Large intestine (tissue), 3 donors: ENCODE measurements at regions not wholly inside any gene's neighbourhood (a gene's known extent, or its start where the extent isn't known, plus 50 kb on each side); places are given as distances from the start of the nearest gene placed in this dataset.

ENCODE experiments used
- DNase-seq, 2 donors: peaks; one replicate each; pipeline versions ENCODE4 v3.0.0 to v3.0.0-alpha.2; 2013
- H3K27ac ChIP-seq: one replicate; pipeline ENCODE4 v1.5.1; 2013; ENCODE audit warnings: low read length
- H3K27me3 ChIP-seq: 2 replicates; pipeline ENCODE4 v1.6.1; 2013; ENCODE audit warnings: low read length; ENCODE audit not compliant: control insufficient read depth, insufficient read depth
- H3K36me3 ChIP-seq: 2 replicates; pipeline ENCODE4 v1.6.1; 2013; ENCODE audit warnings: low read length; ENCODE audit not compliant: control insufficient read depth, insufficient read depth
- H3K4me1 ChIP-seq: one replicate; pipeline ENCODE4 v1.6.1; 2013; ENCODE audit warnings: low read length; ENCODE audit not compliant: control insufficient read depth, insufficient read depth
- H3K4me3 ChIP-seq: one replicate; pipeline ENCODE4 v1.5.1; 2013; ENCODE audit warnings: low read length
- H3K9me3 ChIP-seq: one replicate; pipeline ENCODE4 v1.6.1; 2013; ENCODE audit warnings: mild to moderate bottlenecking, low read depth, low read length, moderate library complexity; ENCODE audit not compliant: control insufficient read depth
- WGBS: methylation state at CpG from one replicate; pipeline ENCODE4 v1.1.5; 2013; ENCODE audit warnings: low lambda C conversion rate; ENCODE audit not compliant: insufficient coverage; 5-methylcytosine and 5-hydroxymethylcytosine counted together

DNA sequence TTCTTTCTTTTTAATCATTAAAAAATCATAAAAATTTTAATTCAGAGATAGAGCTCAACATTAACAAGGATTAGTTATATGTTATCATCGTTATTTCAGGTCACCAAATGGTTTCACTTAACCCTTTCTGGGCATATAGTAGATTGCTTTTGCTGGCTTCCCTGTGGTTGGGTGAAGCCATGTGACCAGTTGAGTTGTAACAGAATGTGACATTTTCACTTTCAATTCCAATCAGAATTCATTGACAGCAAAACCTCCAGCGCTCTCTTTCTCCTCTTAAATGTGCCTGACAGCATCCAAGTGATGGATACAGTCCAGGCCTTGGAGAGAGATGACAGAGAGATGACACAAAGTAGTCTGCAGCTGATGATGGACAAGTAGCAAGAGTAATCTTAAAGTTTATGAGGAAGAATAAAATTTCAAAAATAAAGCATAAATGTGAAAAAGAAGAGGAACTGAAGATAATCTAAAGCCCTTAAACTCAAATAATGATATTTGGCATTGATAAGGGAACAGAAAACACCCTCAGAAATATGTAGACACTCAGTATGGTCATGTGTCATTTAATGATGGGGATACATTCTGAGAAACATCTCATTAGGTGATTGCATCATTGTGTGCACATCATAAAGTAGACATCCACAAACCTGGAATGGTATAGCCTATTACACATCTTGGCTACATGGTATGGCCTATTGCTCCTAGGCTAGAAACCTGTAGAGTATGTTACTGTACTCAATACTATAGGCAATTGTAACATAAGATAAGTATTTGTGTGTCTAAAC, 92.3 kb upstream of the QRFPR start:
- DNase-seq = no peak
- no peaks in the 10 kb centered on the region for H3K4me1 ChIP-seq
- H3K9me3 ChIP-seq = no peaks in the 10 kb centered on the region
- 14% methylated on average over 1 of the region's 2 CpGs for WGBS
- H3K4me3 ChIP-seq = no peak overlapping the region
- H3K27me3 ChIP-seq = no peaks in the 10 kb centered on the region
- no peaks in the 10 kb centered on the region for H3K36me3 ChIP-seq
- no peak overlapping the region for H3K27ac ChIP-seq

DNA sequence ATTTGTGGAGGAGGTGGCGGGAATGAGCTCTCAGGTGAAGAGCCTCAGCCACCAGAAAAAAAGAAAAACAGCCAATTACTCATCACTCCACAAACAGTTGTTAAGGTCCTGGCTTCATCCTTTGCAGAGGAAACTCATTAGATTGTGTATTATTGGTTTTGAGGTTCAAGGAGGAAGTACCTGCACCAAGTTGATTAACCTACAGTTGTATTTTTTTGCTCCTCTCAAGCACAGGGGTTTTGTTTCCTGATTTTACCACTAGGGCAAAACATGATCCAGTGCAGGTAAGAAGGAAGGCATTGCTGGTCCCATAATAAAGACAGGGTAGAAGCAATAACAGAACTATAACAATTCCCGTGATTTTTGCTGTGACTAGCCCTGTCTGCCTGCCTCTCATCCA, 84.0 kb upstream of the QRFPR start:
- Histone ChIP-seq H3K27ac (no peak overlapping the region), H3K27me3 (peaks cover 2% of the 10 kb centered on the region), H3K36me3 (no peaks in the 10 kb centered on the region), H3K9me3 (no peaks in the 10 kb centered on the region), H3K4me3 (no peak overlapping the region), H3K4me1 (no peaks in the 10 kb centered on the region)
- no CpG with 5 or more reads among the region's 2 CpGs for WGBS
- no peak for DNase-seq

DNA sequence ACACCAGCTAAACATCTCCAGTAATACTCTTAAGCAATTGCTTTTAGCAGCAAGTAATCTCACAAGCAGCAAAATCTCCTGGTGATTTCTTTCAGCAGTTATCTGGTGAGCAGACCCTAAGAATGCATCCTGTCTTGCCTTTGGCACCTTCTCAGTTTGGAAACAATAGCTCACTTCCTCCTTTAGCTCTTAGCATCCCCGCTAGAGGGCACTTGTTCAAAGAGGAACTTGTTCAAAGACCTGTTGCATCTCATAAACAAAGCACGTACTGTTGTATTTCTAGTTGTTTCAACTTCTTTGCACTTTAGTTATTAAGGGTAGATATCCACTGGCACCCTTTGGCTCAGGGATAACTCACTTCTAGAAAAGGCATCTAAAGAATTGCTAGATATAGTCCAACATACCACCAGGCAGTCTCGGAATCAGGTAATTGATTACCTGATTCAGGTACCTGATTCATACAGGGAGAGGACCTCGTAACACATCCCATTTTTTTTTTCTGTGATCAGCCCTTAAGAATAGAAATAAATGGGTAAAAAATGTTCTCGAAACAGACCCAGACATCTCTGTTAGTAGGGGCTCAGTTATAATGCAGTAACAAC, 81.9 kb upstream of the QRFPR start:
- 0% methylated on average over 1 of the region's 5 CpGs for WGBS

DNA sequence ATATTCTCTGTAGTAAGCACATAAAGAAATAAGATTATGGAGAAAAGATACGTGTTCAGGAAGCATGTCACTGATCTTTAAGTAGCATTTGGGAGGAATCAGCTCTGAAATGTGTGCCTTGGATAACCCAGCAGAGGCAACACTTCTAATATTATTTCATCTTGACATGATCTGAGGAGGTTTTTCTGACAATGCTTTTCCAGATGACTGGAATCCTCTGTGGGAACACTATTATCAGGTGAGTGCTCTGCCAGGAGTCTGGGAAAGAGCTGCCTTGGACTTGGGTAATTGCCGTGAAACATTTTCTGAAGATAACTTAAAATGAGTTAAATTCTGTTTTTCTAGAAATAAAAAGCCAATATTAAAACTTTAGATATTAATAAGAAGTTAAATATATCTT, 78.2 kb upstream of the QRFPR start:
- no peak overlapping the region for H3K4me3 ChIP-seq
- no peaks in the 10 kb centered on the region for H3K9me3 ChIP-seq
- H3K27me3 ChIP-seq = peaks cover 7% of the 10 kb centered on the region
- no CpG with 5 or more reads among the region's 2 CpGs for WGBS
- no peaks in the 10 kb centered on the region for H3K4me1 ChIP-seq
- no peak for DNase-seq
- no peaks in the 10 kb centered on the region for H3K36me3 ChIP-seq
- no peak overlapping the region for H3K27ac ChIP-seq

More for the DNA sequence above, 81.9 kb upstream of the QRFPR start:
- peak; percentile 31 to 32 for DNase-seq
- H3K36me3 ChIP-seq = no peaks in the 10 kb centered on the region
- H3K4me3 ChIP-seq = no peak overlapping the region
- H3K27me3 ChIP-seq = peaks cover 2% of the 10 kb centered on the region
- no peaks in the 10 kb centered on the region for H3K4me1 ChIP-seq
- no peak overlapping the region for H3K27ac ChIP-seq
- H3K9me3 ChIP-seq = no peaks in the 10 kb centered on the region

DNA sequence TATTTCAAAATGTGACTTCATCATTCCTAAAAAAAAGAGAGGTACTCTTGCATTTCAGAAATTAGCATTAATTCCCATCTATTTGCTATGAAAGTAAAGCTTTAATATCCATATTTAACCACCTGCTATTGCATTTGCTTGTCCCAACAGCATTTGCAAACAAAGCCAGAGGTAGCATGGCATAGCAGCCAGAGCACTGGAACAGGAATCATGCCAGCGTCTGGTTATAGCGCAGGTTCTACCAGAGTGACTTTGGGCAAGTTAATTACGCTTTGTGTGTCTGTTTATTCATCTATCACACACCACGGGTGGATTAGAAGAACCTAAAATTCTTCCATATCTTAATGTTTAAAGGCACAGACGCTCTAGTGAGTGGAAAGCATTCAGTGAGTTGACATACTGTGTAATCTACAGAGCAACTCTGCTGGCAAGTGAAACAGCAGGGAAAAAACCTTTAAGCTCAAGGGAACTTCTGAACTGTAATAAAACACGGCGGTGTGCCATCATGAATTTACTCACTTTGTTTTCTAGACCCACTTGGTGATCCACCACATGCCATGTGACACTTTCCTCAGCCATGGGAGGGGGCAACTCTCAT, 76.6 kb upstream of the QRFPR start:
- no peak for DNase-seq
- no CpG with 5 or more reads among the region's 7 CpGs for WGBS
- peaks cover 7% of the 10 kb centered on the region for H3K27me3 ChIP-seq
- H3K9me3 ChIP-seq = no peaks in the 10 kb centered on the region
- H3K4me3 ChIP-seq = no peak overlapping the region
- no peak overlapping the region for H3K27ac ChIP-seq
- no peaks in the 10 kb centered on the region for H3K4me1 ChIP-seq
- H3K36me3 ChIP-seq = no peaks in the 10 kb centered on the region

DNA sequence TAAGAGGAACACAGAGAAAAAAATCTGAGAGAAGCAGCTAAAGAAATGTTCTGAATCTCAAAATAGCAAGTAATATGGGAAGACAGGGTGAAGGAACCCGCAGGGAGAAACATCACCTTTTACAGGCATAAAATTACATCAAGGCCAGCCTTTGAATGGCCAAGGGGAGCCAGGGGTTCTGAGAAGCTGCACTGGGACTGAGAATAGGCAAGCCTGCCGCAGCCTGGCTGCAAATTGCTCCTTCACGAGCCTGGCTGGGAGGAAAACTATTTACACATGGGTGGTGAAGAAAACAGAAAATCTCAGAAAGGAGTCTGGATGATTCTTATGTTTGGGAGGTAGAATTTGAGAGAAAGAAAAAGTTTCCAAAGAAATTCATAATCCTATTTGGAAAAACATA, 74.5 kb upstream of the QRFPR start:
- no peak overlapping the region for H3K4me3 ChIP-seq
- no peaks in the 10 kb centered on the region for H3K36me3 ChIP-seq
- 80% methylated on average over 1 of the region's 3 CpGs for WGBS
- no peak overlapping the region for H3K27ac ChIP-seq
- peaks cover 6% of the 10 kb centered on the region for H3K27me3 ChIP-seq
- H3K9me3 ChIP-seq = no peaks in the 10 kb centered on the region
- no peaks in the 10 kb centered on the region for H3K4me1 ChIP-seq
- no peak for DNase-seq

DNA sequence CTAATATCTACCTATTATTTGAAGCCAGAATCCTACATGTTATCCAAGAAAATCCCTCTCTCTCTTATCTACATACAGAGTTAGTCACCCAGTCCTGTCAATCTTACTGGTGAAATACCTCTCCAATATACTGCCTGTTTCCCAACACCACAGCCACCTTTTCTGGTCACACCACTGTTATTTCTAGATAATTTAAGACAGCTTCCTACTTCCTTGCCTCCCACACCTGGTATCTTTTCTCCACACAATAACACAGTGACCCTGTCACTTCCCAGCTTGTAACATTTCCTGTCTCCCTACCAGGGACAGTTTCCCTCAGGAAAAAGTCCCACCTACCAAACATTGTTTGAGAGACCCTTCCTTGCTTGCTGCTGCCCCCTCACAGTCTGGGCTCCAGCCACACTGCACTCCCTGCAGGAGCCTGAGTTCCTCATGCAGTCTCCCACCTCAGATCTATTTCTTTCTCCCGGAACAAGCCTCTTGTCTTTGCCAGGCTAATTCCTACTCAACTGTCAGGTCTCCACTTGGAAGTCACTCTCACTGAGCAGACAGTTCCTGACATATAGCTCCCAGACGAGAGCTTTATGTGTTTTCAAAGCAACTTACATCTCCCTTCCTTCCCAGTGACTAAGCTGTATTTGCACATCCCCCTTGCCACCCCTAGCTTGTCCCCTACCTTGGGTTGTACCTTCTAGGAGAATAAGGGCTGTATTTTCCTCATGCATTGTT, 73.6 kb upstream of the QRFPR start:
- 60% methylated on average over 1 of the region's 2 CpGs for WGBS
- H3K27ac ChIP-seq = no peak overlapping the region
- H3K4me3 ChIP-seq = no peak overlapping the region
- H3K36me3 ChIP-seq = no peaks in the 10 kb centered on the region
- no peaks in the 10 kb centered on the region for H3K4me1 ChIP-seq
- no peaks in the 10 kb centered on the region for H3K9me3 ChIP-seq
- peaks cover 6% of the 10 kb centered on the region for H3K27me3 ChIP-seq
- DNase-seq = no peak

DNA sequence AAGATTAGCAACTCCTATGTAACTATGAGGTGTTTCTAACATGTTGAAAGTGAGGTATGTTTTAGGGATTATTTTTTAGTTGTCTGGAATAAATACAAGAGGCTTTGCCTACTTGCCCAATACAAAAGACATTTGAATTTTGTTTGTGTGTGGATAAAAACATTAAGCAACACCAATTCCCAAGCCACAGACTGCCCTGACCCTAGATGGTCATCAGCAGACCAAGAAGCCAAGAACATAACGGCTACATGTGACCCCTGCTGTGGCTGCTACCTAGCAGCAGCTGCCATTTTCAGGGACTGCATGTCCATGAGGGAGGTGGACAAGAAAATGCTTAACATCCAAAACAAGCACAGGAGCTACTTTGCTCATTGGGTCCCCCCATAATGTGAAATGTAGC, 70.5 kb upstream of the QRFPR start:
- no peaks in the 10 kb centered on the region for H3K36me3 ChIP-seq
- H3K4me3 ChIP-seq = no peak overlapping the region
- no peak overlapping the region for H3K27ac ChIP-seq
- no peak for DNase-seq
- no CpG with 5 or more reads among the region's 1 CpG for WGBS
- H3K27me3 ChIP-seq = peaks cover 2% of the 10 kb centered on the region
- no peaks in the 10 kb centered on the region for H3K9me3 ChIP-seq
- no peaks in the 10 kb centered on the region for H3K4me1 ChIP-seq

DNA sequence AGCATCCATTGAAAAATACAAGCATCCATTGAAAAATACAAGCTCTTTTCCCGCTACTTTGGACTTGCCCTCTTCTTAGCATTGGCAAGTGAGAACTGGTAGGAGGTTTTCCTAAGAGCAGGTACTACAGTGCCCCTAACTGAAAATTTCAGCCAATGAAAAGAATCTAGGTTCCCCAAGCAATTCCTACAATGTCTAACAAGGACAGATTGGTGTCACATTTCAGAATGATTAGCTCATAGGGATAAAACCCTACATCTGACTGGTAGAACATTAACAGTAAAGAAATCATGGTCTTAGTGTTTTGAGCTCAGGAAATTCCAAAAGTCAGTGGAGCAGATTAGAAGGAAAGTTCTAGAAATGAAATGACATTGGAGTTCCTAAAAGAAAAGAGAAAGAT, 68.6 kb upstream of the QRFPR start:
- Histone ChIP-seq H3K4me3 (no peak overlapping the region), H3K4me1 (no peaks in the 10 kb centered on the region), H3K36me3 (no peaks in the 10 kb centered on the region), H3K9me3 (no peaks in the 10 kb centered on the region), H3K27me3 (no peaks in the 10 kb centered on the region), H3K27ac (no peak overlapping the region)
- WGBS = no CpG with 5 or more reads among the region's 1 CpG
- no peak for DNase-seq

DNA sequence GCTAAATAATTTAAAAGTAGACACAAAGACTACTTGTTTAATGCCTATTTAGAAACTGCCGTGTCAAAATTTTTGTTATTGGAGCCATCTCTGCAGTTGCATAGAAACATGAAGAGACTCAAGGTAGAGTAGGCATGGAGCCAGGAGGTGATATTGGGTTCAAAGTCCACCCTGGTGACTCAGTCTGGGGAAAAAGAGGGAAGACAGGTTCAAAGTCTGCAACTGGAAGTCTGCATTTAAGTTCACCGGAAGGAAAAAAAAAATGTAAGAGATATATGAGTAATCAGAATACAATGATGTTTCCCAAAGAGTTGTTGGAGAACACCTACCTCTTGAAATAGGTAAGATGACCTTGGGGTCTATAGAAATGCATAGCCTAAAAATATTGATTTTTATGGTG, 67.4 kb upstream of the QRFPR start:
- peak; percentile 56 to 82 for DNase-seq
- H3K36me3 ChIP-seq = no peaks in the 10 kb centered on the region
- no CpG with 5 or more reads among the region's 2 CpGs for WGBS
- no peaks in the 10 kb centered on the region for H3K4me1 ChIP-seq
- no peaks in the 10 kb centered on the region for H3K9me3 ChIP-seq
- H3K27ac ChIP-seq = no peak overlapping the region
- H3K27me3 ChIP-seq = no peaks in the 10 kb centered on the region
- no peak overlapping the region for H3K4me3 ChIP-seq
